GM12878 (cell line): ENCODE measurements at regions not wholly inside any gene's neighbourhood (a gene's known extent, or its start where the extent isn't known, plus 50 kb on each side); places are given as distances from the start of the nearest gene placed in this dataset.

Experiments used
- ATAC-seq: fragments of 200-7000 bp; cut with Tn5 transposase; 3 replicates; pipeline ENCODE4 v1.9.1; 2020; ENCODE audit warnings: mild to moderate bottlenecking, moderate library complexity
- BruUV-seq: library from RNA; stranded (reverse); fragments of 400-500 nt; replicated peaks from 2 replicates; lab custom pipeline; 2021; lab: Mats Ljungman, UMichigan
- CTCF ChIA-PET: fragments of 300-600 bp; sonication (Branson Sonifier 250); formaldehyde crosslinking; extraction: SDS; loops from one replicate; lab custom pipeline; 2021; ENCODE audit warnings: inconsistent platforms; lab: Yijun Ruan, JAX
- POLR2A ChIA-PET: fragments of 350-600 bp; formaldehyde crosslinking; extraction: SDS; loops from one replicate; lab custom pipeline; 2021; ENCODE audit warnings: inconsistent platforms; lab: Charles Lee
- RAD21 ChIA-PET: fragments of 300-600 bp; sonication (Branson Sonifier 250); formaldehyde crosslinking; loops from one replicate; lab custom pipeline; 2023; ENCODE audit warnings: antibody characterized with exemption; ENCODE audit not compliant: unreplicated experiment; lab: Charles Lee
- SMC1A ChIA-PET: fragments of 300-600 bp; sonication (Branson Sonifier 250); formaldehyde crosslinking; loops from one replicate; lab custom pipeline; 2023; ENCODE audit not compliant: unreplicated experiment, uncharacterized antibody; lab: Charles Lee
- DNase-seq: peaks from one replicate; pipeline ENCODE4 v3.0.0-alpha.2; 2011; ENCODE audit warnings: low read depth, low spot score
- FAIRE-seq: peaks from 3 replicates; lab custom pipeline; 2011; peaks lifted over from hg19 to GRCh38; lab: Jason Lieb, UNC
- H2AFZ ChIP-seq: 2 replicates; pipeline ENCODE4 v1.6.0; 2011; ENCODE audit warnings: low read depth, low read length, control low read depth; ENCODE audit not compliant: control insufficient read depth
- H3K27ac ChIP-seq: 2 replicates; pipeline ENCODE4 v1.5.1; 2011; ENCODE audit warnings: control low read depth; ENCODE audit not compliant: control insufficient read depth, insufficient read depth
- H3K27me3 ChIP-seq, 2 experiments: replicated peaks in 1 of 2; 2 replicates each; pipeline versions ENCODE4 v1.6.0 to v1.6.1; 2011; ENCODE audit warnings: low read length in 1 of 2; ENCODE audit not compliant: control insufficient read depth in 2 of 2, insufficient read depth in 2 of 2
- H3K36me3 ChIP-seq, 2 experiments: 2 replicates each; pipeline ENCODE4 v1.5.1; 2011; ENCODE audit warnings: low read length in 1 of 2; ENCODE audit not compliant: control insufficient read depth in 2 of 2, insufficient read depth in 2 of 2
- H3K4me1 ChIP-seq: 2 replicates; pipeline ENCODE4 v1.6.1; 2011; ENCODE audit warnings: mild to moderate bottlenecking, low read length, moderate library complexity, mixed read lengths; ENCODE audit not compliant: control insufficient read depth, insufficient read depth
- H3K4me2 ChIP-seq: 2 replicates; pipeline ENCODE4 v1.6.0; 2011; ENCODE audit warnings: control low read depth; ENCODE audit not compliant: control insufficient read depth, insufficient read depth
- H3K4me3 ChIP-seq: fragments of 200-600 bp; sonication (generic); 2 replicates; pipeline ENCODE4 v1.5.1; 2016
- H3K79me2 ChIP-seq: 2 replicates; pipeline ENCODE4 v1.6.0; 2011; ENCODE audit warnings: low read length; ENCODE audit not compliant: control insufficient read depth, insufficient read depth
- H3K9ac ChIP-seq: 2 replicates; pipeline ENCODE4 v1.8.0; 2011; ENCODE audit warnings: low read length, control low read depth, mixed read lengths; ENCODE audit not compliant: control insufficient read depth, insufficient read depth
- H3K9me3 ChIP-seq: replicated peaks from 3 replicates; pipeline ENCODE4 v1.5.1; 2011; ENCODE audit warnings: mild to moderate bottlenecking, low read length; ENCODE audit not compliant: control insufficient read depth, insufficient read depth
- H4K20me1 ChIP-seq: 2 replicates; pipeline ENCODE4 v1.6.0; 2011; ENCODE audit not compliant: control insufficient read depth, insufficient read depth
- ASH2L ChIP-seq: fragments of 300-600, 200-600 bp; sonication (generic); IDR thresholded peaks from 2 replicates; pipeline ENCODE4 v1.6.1; 2017; ENCODE audit warnings: low read depth, mild to moderate bottlenecking, borderline replicate concordance
- E2F4 ChIP-seq: IDR thresholded peaks from 2 replicates; pipeline ENCODE4 v1.6.1; 2012; ENCODE audit warnings: low read depth, low read length, improper control_type of control experiment
- FOXK2 ChIP-seq: fragments of 450-650 bp; IDR thresholded peaks from 2 replicates; pipeline ENCODE4 v1.6.1; 2017; ENCODE audit warnings: mild to moderate bottlenecking, moderate library complexity
- KLF5 ChIP-seq: fragments of 450-650 bp; IDR thresholded peaks from 2 replicates; pipeline ENCODE4 v1.6.1; 2014; ENCODE audit warnings: mild to moderate bottlenecking; ENCODE audit not compliant: partially characterized antibody
- NKRF ChIP-seq: fragments of 450-650 bp; conservative IDR thresholded peaks from 2 replicates; pipeline ENCODE4 v1.6.1; 2017; ENCODE audit warnings: mild to moderate bottlenecking, moderate library complexity
- PAX5 ChIP-seq: IDR thresholded peaks from 2 replicates; pipeline ENCODE4 v1.6.1; 2011; ENCODE audit warnings: low read depth, low read length, borderline replicate concordance
- PBX3 ChIP-seq: IDR thresholded peaks from 2 replicates; pipeline ENCODE4 v1.6.1; 2011; ENCODE audit warnings: mild to moderate bottlenecking, low read depth, low read length, moderate library complexity; ENCODE audit not compliant: insufficient replicate concordance
- POU2F2 ChIP-seq: IDR thresholded peaks from 3 replicates; pipeline ENCODE4 v1.6.1; 2011; ENCODE audit warnings: low read depth, mild to moderate bottlenecking, low read length, borderline replicate concordance
- SRF ChIP-seq, 2 experiments: IDR thresholded peaks; 2 replicates each; pipeline ENCODE4 v1.6.1; 2011; ENCODE audit warnings: low read depth in 2 of 2, low read length in 2 of 2, mild to moderate bottlenecking in 1 of 2, moderate library complexity in 1 of 2
- USF1 ChIP-seq: IDR thresholded peaks from 2 replicates; pipeline ENCODE4 v1.6.1; 2011; ENCODE audit warnings: borderline replicate concordance, low read depth, mild to moderate bottlenecking, moderate library complexity, mixed read lengths, low read length; ENCODE audit not compliant: insufficient read depth; ENCODE audit errors: extremely low read length
- YBX1 ChIP-seq: fragments of 450-650 bp; IDR thresholded peaks from 2 replicates; pipeline ENCODE4 v1.6.1; 2016; ENCODE audit warnings: antibody characterized with exemption
- ZNF217 ChIP-seq: fragments of 450-650 bp; IDR thresholded peaks from 2 replicates; pipeline ENCODE4 v1.6.1; 2017; ENCODE audit warnings: antibody characterized with exemption, mild to moderate bottlenecking
- ZNF622 ChIP-seq: fragments of 450-650 bp; IDR thresholded peaks from 2 replicates; pipeline ENCODE4 v1.6.1; 2017; ENCODE audit warnings: mild to moderate bottlenecking, inconsistent platforms
- WGBS: methylation state at CpG from one replicate; pipeline ENCODE4 v1.1.6; 2016; ENCODE audit warnings: low lambda C conversion rate; ENCODE audit not compliant: insufficient replicate concordance, insufficient coverage; ENCODE audit errors: missing lambda C conversion rate; 5-methylcytosine and 5-hydroxymethylcytosine counted together
- in situ Hi-C: fragments of 300-500 bp; cut with MboI; formaldehyde crosslinking; loops from 9 replicates; pipeline ENCODE4 v1.14.3; 2018; ENCODE audit warnings: mixed read lengths
- intact Hi-C: fragments of 100-400 bp; cut with micrococcal nuclease; formaldehyde crosslinking; loops from one replicate; pipeline ENCODE4 v1.14.2; 2022; ENCODE audit not compliant: unreplicated experiment
- TF ChIP-seq, protein P1 (sequence below): fragments of 450-650 bp; IDR thresholded peaks from 2 replicates; pipeline ENCODE4 v1.6.1; 2017; ENCODE audit warnings: mild to moderate bottlenecking, moderate library complexity

- no peaks in the 10 kb centered on the region for H3K79me2 ChIP-seq
- no peak overlapping the region for H3K4me3 ChIP-seq
- POLR2A ChIA-PET: no interaction called here
- DNase-seq (no peak), ATAC-seq (no peak), FAIRE-seq (no peak)
- H3K4me2 ChIP-seq: no peak overlapping the region
- H4K20me1 ChIP-seq: no peaks in the 10 kb centered on the region
- 62% methylated on average over 3 of the region's 3 CpGs for WGBS
- no peak overlapping the region for H2AFZ ChIP-seq
- in situ Hi-C loops (no loop called here), intact Hi-C loops (no loop called here)
- RAD21 ChIA-PET: interaction anchor here (3.3 kb wide), 1 partner anchor 138 kb away, joined by 12 read pairs; no protein-coding TSS in a partner anchor
- H3K9me3 ChIP-seq: no peaks in the 10 kb centered on the region
- SMC1A ChIA-PET: interaction anchor here (1.3 to 2.1 kb wide), 4 partner anchors 8 to 22 kb away, joined by 3 to 7 read pairs (median 6); no protein-coding TSS in a partner anchor
- no peaks in the 10 kb centered on the region for H3K4me1 ChIP-seq
- H3K27me3 ChIP-seq: no peaks in the 10 kb centered on the region
- H3K27ac ChIP-seq: no peak overlapping the region
- CTCF ChIA-PET: interaction anchor here (1.2 to 1.6 kb wide), 4 partner anchors 14 to 138 kb away, joined by 3 to 5 read pairs (median 4); no protein-coding TSS in a partner anchor
- H3K9ac ChIP-seq: no peak overlapping the region
- peaks cover 10 to 16% of the 10 kb centered on the region in 2 experiments for H3K36me3 ChIP-seq
- BruUV-seq: no TSS peak
- no peak for TF ChIP-seq FOXK2
- TF ChIP-seq KLF5: no peak
- TF ChIP-seq, protein P1, sequence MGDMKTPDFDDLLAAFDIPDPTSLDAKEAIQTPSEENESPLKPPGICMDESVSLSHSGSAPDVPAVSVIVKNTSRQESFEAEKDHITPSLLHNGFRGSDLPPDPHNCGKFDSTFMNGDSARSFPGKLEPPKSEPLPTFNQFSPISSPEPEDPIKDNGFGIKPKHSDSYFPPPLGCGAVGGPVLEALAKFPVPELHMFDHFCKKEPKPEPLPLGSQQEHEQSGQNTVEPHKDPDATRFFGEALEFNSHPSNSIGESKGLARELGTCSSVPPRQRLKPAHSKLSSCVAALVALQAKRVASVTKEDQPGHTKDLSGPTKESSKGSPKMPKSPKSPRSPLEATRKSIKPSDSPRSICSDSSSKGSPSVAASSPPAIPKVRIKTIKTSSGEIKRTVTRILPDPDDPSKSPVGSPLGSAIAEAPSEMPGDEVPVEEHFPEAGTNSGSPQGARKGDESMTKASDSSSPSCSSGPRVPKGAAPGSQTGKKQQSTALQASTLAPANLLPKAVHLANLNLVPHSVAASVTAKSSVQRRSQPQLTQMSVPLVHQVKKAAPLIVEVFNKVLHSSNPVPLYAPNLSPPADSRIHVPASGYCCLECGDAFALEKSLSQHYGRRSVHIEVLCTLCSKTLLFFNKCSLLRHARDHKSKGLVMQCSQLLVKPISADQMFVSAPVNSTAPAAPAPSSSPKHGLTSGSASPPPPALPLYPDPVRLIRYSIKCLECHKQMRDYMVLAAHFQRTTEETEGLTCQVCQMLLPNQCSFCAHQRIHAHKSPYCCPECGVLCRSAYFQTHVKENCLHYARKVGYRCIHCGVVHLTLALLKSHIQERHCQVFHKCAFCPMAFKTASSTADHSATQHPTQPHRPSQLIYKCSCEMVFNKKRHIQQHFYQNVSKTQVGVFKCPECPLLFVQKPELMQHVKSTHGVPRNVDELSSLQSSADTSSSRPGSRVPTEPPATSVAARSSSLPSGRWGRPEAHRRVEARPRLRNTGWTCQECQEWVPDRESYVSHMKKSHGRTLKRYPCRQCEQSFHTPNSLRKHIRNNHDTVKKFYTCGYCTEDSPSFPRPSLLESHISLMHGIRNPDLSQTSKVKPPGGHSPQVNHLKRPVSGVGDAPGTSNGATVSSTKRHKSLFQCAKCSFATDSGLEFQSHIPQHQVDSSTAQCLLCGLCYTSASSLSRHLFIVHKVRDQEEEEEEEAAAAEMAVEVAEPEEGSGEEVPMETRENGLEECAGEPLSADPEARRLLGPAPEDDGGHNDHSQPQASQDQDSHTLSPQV: no peak
- no peak for TF ChIP-seq NKRF
- TF ChIP-seq PAX5: no peak
- TF ChIP-seq ASH2L: no peak
- no peak for TF ChIP-seq SRF (IDR thresholded peaks at IDR 0.05; ENCODE audit: low read depth in 2 of 2, low read length in 2 of 2)
- no peak for TF ChIP-seq E2F4
- TF ChIP-seq ZNF622: no peak
- TF ChIP-seq ZNF217: no peak
- TF ChIP-seq USF1: no peak
- TF ChIP-seq POU2F2: no peak
- no peak for TF ChIP-seq PBX3
- no peak for TF ChIP-seq YBX1
Measured at GRCh38 chr2:196315388-196316049, 144.1 kb upstream of the STK17B start.
